H1 (cell line): ENCODE measurements at regions not wholly inside any gene's neighbourhood (a gene's known extent, or its start where the extent isn't known, plus 50 kb on each side); places are given as distances from the start of the nearest gene placed in this dataset.

Source experiments
- CTCF ChIA-PET: fragments of 300-600 bp; sonication (Branson Sonifier 250); formaldehyde crosslinking; loops from one replicate; lab custom pipeline; 2021; ENCODE audit not compliant: partially characterized antibody; lab: Charles Lee
- POLR2A ChIA-PET: fragments of 300-600 bp; sonication (Branson Sonifier 250); formaldehyde crosslinking; loops from one replicate; lab custom pipeline; 2021; ENCODE audit warnings: inconsistent platforms; ENCODE audit not compliant: partially characterized antibody; lab: Charles Lee
- DNase-seq, 2 experiments: peaks; one replicate each; pipeline versions ENCODE4 v3.0.0 to v3.0.0-alpha.2; 2010 to 2022; ENCODE audit warnings: low spot score in 2 of 2, low read depth in 1 of 2, mixed read lengths in 1 of 2
- FAIRE-seq: peaks from 2 replicates; lab custom pipeline; 2011; peaks lifted over from hg19 to GRCh38; lab: Jason Lieb, UNC
- H2AFZ ChIP-seq: 2 replicates; pipeline ENCODE4 v1.8.1; 2012; ENCODE audit warnings: low read length, inconsistent platforms
- H2AK5ac ChIP-seq: 2 replicates; pipeline ENCODE4 v1.6.1; 2013; ENCODE audit warnings: low read depth, low read length
- H2BK120ac ChIP-seq: replicated peaks from 2 replicates; pipeline ENCODE3; 2013; ENCODE audit warnings: low read depth, low read length, inconsistent platforms
- H2BK12ac ChIP-seq: 2 replicates; pipeline ENCODE4 v1.6.1; 2013; ENCODE audit warnings: low read depth, low read length
- H2BK15ac ChIP-seq: 2 replicates; pipeline ENCODE4 v1.6.1; 2013; ENCODE audit warnings: low read length
- H2BK20ac ChIP-seq: 2 replicates; pipeline ENCODE4 v1.6.1; 2013; ENCODE audit warnings: low read length
- H2BK5ac ChIP-seq: 2 replicates; pipeline ENCODE4 v1.6.1; 2013; ENCODE audit warnings: low read depth, low read length
- H3K14ac ChIP-seq: 2 replicates; pipeline ENCODE4 v1.6.1; 2013; ENCODE audit warnings: inconsistent platforms; ENCODE audit not compliant: insufficient read length
- H3K18ac ChIP-seq: 2 replicates; pipeline ENCODE4 v1.6.1; 2013; ENCODE audit warnings: low read length; ENCODE audit errors: extremely low read depth
- H3K23ac ChIP-seq: 2 replicates; pipeline ENCODE4 v1.6.1; 2013; ENCODE audit warnings: inconsistent platforms; ENCODE audit not compliant: insufficient read length
- H3K23me2 ChIP-seq: 2 replicates; pipeline ENCODE4 v1.6.1; 2013; ENCODE audit warnings: low read depth, low read length
- H3K27ac ChIP-seq: 2 replicates; pipeline ENCODE4 v1.6.1; 2011; ENCODE audit warnings: low read depth, low read length, inconsistent platforms
- H3K27me3 ChIP-seq, 4 experiments: replicated peaks in 1 of 4; 1 replicate in 1 of 4; 2 replicates in 3 of 4; pipeline versions ENCODE4 v1.6.1 to v1.8.1; 2011 to 2013; ENCODE audit warnings: low read length in 3 of 4, mild to moderate bottlenecking in 3 of 4, inconsistent platforms in 2 of 4, mixed read lengths in 2 of 4, moderate library complexity in 1 of 4; ENCODE audit not compliant: control insufficient read depth in 3 of 4, insufficient read depth in 3 of 4; ENCODE audit errors: extremely low read depth in 1 of 4
- H3K36me3 ChIP-seq, 4 experiments: 2 replicates each; pipeline versions ENCODE4 v1.6.1 to v1.8.1; 2011 to 2013; ENCODE audit warnings: mild to moderate bottlenecking in 4 of 4, low read length in 3 of 4, moderate library complexity in 2 of 4, control low read depth in 1 of 4, inconsistent platforms in 1 of 4; ENCODE audit not compliant: insufficient read depth in 4 of 4, control insufficient read depth in 2 of 4
- H3K4ac ChIP-seq: replicated peaks from 2 replicates; pipeline ENCODE3; 2013; ENCODE audit warnings: low read length, low read depth, mixed read lengths, inconsistent platforms; ENCODE audit not compliant: insufficient read length
- H3K4me1 ChIP-seq, 4 experiments: replicated peaks in 1 of 4; 1 replicate in 1 of 4; 2 replicates in 3 of 4; pipeline versions ENCODE4 v1.6.1 to v1.8.1; 2011 to 2013; ENCODE audit warnings: low read length in 3 of 4, inconsistent platforms in 2 of 4, mixed read lengths in 1 of 4; ENCODE audit not compliant: insufficient read depth in 4 of 4, control insufficient read depth in 3 of 4
- H3K4me2 ChIP-seq, 2 experiments: 2 replicates each; pipeline versions ENCODE4 v1.6.1 to v1.8.1; 2011 to 2013; ENCODE audit warnings: low read depth in 2 of 2, low read length in 2 of 2, control low read depth in 1 of 2, inconsistent platforms in 1 of 2, mild to moderate bottlenecking in 1 of 2; ENCODE audit not compliant: insufficient read depth in 1 of 2
- H3K4me3 ChIP-seq, 4 experiments: fragments of 200-600, 300-600 bp in 1 of 4; sonication (generic), shearing (Covaris generic), sonication (Bioruptor Twin) in 1 of 4; 2 replicates each; pipeline versions ENCODE4 v1.5.1 to v1.8.1; 2011 to 2016; ENCODE audit warnings: low read length in 4 of 4, low read depth in 3 of 4, control low read depth in 2 of 4, inconsistent platforms in 2 of 4, mild to moderate bottlenecking in 2 of 4, mixed read lengths in 1 of 4, moderate library complexity in 1 of 4; ENCODE audit not compliant: insufficient read depth in 2 of 4; ENCODE audit errors: extremely low read depth in 1 of 4
- H3K56ac ChIP-seq: replicated peaks from 2 replicates; pipeline ENCODE3; 2013; ENCODE audit warnings: low read depth, mild to moderate bottlenecking, mixed read lengths, low read length, inconsistent platforms; ENCODE audit not compliant: insufficient read length
- H3K79me1 ChIP-seq: 2 replicates; pipeline ENCODE4 v1.6.1; 2013; ENCODE audit warnings: low read depth, low read length, control low read depth
- H3K79me2 ChIP-seq, 2 experiments: 2 replicates each; pipeline versions ENCODE4 v1.6.1 to v1.8.1; 2012 to 2013; ENCODE audit warnings: low read length in 2 of 2, mild to moderate bottlenecking in 2 of 2, inconsistent platforms in 1 of 2; ENCODE audit not compliant: insufficient read depth in 2 of 2, control insufficient read depth in 1 of 2
- H3K9ac ChIP-seq, 4 experiments: replicated peaks in 1 of 4; 1 replicate in 1 of 4; 2 replicates in 3 of 4; pipeline versions ENCODE4 v1.6.1 to v1.8.1; 2011 to 2013; ENCODE audit warnings: low read depth in 3 of 4, low read length in 3 of 4, control low read depth in 2 of 4, mild to moderate bottlenecking in 2 of 4, moderate library complexity in 2 of 4, inconsistent platforms in 1 of 4; ENCODE audit errors: extremely low read depth in 1 of 4
- H3K9me3 ChIP-seq, 2 experiments: 2 replicates each; pipeline versions ENCODE4 v1.6.1 to v1.8.1; 2012 to 2013; ENCODE audit warnings: mild to moderate bottlenecking in 2 of 2, moderate library complexity in 2 of 2, control low read depth in 1 of 2, inconsistent platforms in 1 of 2, low read depth in 1 of 2, low read length in 1 of 2, mixed read lengths in 1 of 2; ENCODE audit not compliant: insufficient read depth in 2 of 2
- H4K20me1 ChIP-seq, 2 experiments: replicated peaks in 1 of 2; 2 replicates each; pipeline versions ENCODE3 to v1.8.1; 2011 to 2013; ENCODE audit warnings: inconsistent platforms in 2 of 2, low read length in 2 of 2, mild to moderate bottlenecking in 1 of 2; ENCODE audit not compliant: insufficient read depth in 2 of 2, control insufficient read depth in 1 of 2
- H4K5ac ChIP-seq: 2 replicates; pipeline ENCODE4 v1.6.1; 2013; ENCODE audit warnings: low read length, low read depth, mixed read lengths, inconsistent platforms; ENCODE audit not compliant: insufficient read length
- H4K8ac ChIP-seq: 2 replicates; pipeline ENCODE4 v1.8.0; 2013; ENCODE audit warnings: mild to moderate bottlenecking, moderate library complexity, low read length, inconsistent platforms; ENCODE audit not compliant: insufficient read depth; ENCODE audit errors: extremely low read depth
- H4K91ac ChIP-seq: replicated peaks from 2 replicates; pipeline ENCODE3; 2013; ENCODE audit warnings: low read length, mixed read lengths, inconsistent platforms; ENCODE audit not compliant: insufficient read length
- ATF2 ChIP-seq: IDR thresholded peaks from 2 replicates; pipeline ENCODE4 v1.6.1; 2012; ENCODE audit warnings: low read length, inconsistent platforms
- GTF2F1 ChIP-seq: IDR thresholded peaks from 2 replicates; pipeline ENCODE4 v1.6.1; 2012; ENCODE audit warnings: low read depth, low read length, improper control_type of control experiment, borderline replicate concordance
- PHF8 ChIP-seq: fragments of 200-600 bp; sonication (generic); conservative IDR thresholded peaks from 2 replicates; pipeline ENCODE4 v1.7.1; 2012; ENCODE audit warnings: low read depth, mild to moderate bottlenecking, inconsistent platforms, low read length, moderate library complexity
- TAF7 ChIP-seq: optimal IDR thresholded peaks from 2 replicates; pipeline ENCODE3; 2011; ENCODE audit warnings: low read depth, mild to moderate bottlenecking, inconsistent platforms, low read length, moderate library complexity, borderline replicate concordance
- WGBS, 2 experiments: shearing (Covaris generic) in 1 of 2; methylation state at CpG; one replicate each; pipeline versions ENCODE4 v1.1.6 to v1.1.7; 2013 to 2015; ENCODE audit warnings: low lambda C conversion rate in 2 of 2, mixed read lengths in 2 of 2, inconsistent platforms in 1 of 2, low coverage in 1 of 2, missing lambda C conversion rate in 1 of 2; ENCODE audit not compliant: insufficient replicate concordance in 2 of 2, insufficient coverage in 1 of 2, insufficient read length in 1 of 2; ENCODE audit errors: extremely low coverage in 1 of 2, missing lambda C conversion rate in 1 of 2; 5-methylcytosine and 5-hydroxymethylcytosine counted together

- TF ChIP-seq ATF2 (no peak), PHF8 (no peak), GTF2F1 (no peak), TAF7 (no peak)
- DNase-seq = no peak
- Histone ChIP-seq H4K91ac (no peak overlapping the region), H3K14ac (no peak overlapping the region), H3K23ac (no peak overlapping the region), H3K27ac (no peak overlapping the region), H2BK120ac (no peak overlapping the region), H4K20me1 (no peaks in the 10 kb centered on the region), H2BK12ac (no peak overlapping the region), H4K8ac (no peak overlapping the region), H3K4ac (no peak overlapping the region), H3K9me3 (peaks cover 0 to 4% of the 10 kb centered on the region in 2 experiments; a peak in 1 of 4 replicates), H3K4me1 (peaks cover 4 to 18% (median 9%) of the 10 kb centered on the region in 4 experiments; a peak in 6 of 7 replicates), H3K4me3 (no peak overlapping the region), H3K18ac (no peak overlapping the region), H3K4me2 (no peak overlapping the region), H3K56ac (no peak overlapping the region), H3K27me3 (no peaks in the 10 kb centered on the region), H3K23me2 (no peaks in the 10 kb centered on the region), H3K79me2 (no peaks in the 10 kb centered on the region), H2BK20ac (no peak overlapping the region), H3K9ac (no peak overlapping the region), H3K79me1 (no peaks in the 10 kb centered on the region), H2AFZ (no peak overlapping the region), H2AK5ac (no peak overlapping the region), H2BK15ac (no peak overlapping the region), H2BK5ac (no peak overlapping the region), H3K36me3 (peaks cover 0 to 3% (median 0%) of the 10 kb centered on the region in 4 experiments; a peak in 1 of 8 replicates), H4K5ac (no peak overlapping the region)
- WGBS, 2 experiments = 82% methylated on average over 1 of the region's 1 CpG; no CpG with 5 or more reads in 1 of the 2 experiments
- no peak for FAIRE-seq
- ChIA-PET CTCF (interaction anchor here (0.6 kb wide), 1 partner anchor 64 kb away, joined by 3 read pairs; no protein-coding TSS in a partner anchor), POLR2A (no interaction called here)
Measured at GRCh38 chr4:123308667-123309066, 87.9 kb upstream of the SPRY1 start.
